ENCODE measurements at regions not wholly inside any gene's neighbourhood (a gene's known extent, or its start where the extent isn't known, plus 50 kb on each side); places are given as distances from the start of the nearest gene placed in this dataset.
A peak's percentile ranks its signal among the peaks of the same experiment; 100 is the strongest.

- TF ChIP-seq CTCF (IDR thresholded peaks at IDR 0.05; ENCODE audit: extremely low read depth, low read depth, low read length): no peak
- Histone ChIP-seq H3K4me1 (ENCODE audit: insufficient read depth, low read length) (peaks cover 9% of the 10 kb centered on the region), H3K79me2 (ENCODE audit: insufficient read depth, low read length) (no peaks in the 10 kb centered on the region), H2AFZ (ENCODE audit: low read length) (no peak overlapping the region), H3K27me3 (ENCODE audit: insufficient read depth, low read length) (no peaks in the 10 kb centered on the region), H3K27ac (ENCODE audit: low read depth, low read length) (no peak overlapping the region), H4K20me1 (ENCODE audit: insufficient read depth, low read length) (no peaks in the 10 kb centered on the region), H3K36me3 (ENCODE audit: insufficient read depth, low read length) (no peaks in the 10 kb centered on the region), H3K4me2 (ENCODE audit: insufficient read depth, low read length) (no peak overlapping the region), H3K9me3 (ENCODE audit: low read depth, low read length) (no peaks in the 10 kb centered on the region), H3K4me3 (ENCODE audit: insufficient read depth, low read length) (no peak overlapping the region)
- DNase-seq (ENCODE audit: insufficient read length, low spot score, missing footprints): no peak
Measured at GRCh38 chr10:44659320-44659719, 251.8 kb upstream of the TMEM72 start.

- no peaks in the 10 kb centered on the region for H4K20me1 ChIP-seq (ENCODE audit: insufficient read depth, low read length)
- H3K36me3 ChIP-seq (ENCODE audit: insufficient read depth, low read length): no peaks in the 10 kb centered on the region
- H3K4me1 ChIP-seq (ENCODE audit: insufficient read depth, low read length): peaks cover 9% of the 10 kb centered on the region
- no peak overlapping the region for H2AFZ ChIP-seq (ENCODE audit: low read length)
- no peaks in the 10 kb centered on the region for H3K79me2 ChIP-seq (ENCODE audit: insufficient read depth, low read length)
- H3K9me3 ChIP-seq (ENCODE audit: low read depth, low read length): no peaks in the 10 kb centered on the region
- no peaks in the 10 kb centered on the region for H3K27me3 ChIP-seq (ENCODE audit: insufficient read depth, low read length)
- TF ChIP-seq CTCF (IDR thresholded peaks at IDR 0.05; ENCODE audit: extremely low read depth, low read depth, low read length): no peak
- no peak overlapping the region for H3K4me2 ChIP-seq (ENCODE audit: insufficient read depth, low read length)
- no peak overlapping the region for H3K4me3 ChIP-seq (ENCODE audit: insufficient read depth, low read length)
- no peak overlapping the region for H3K27ac ChIP-seq (ENCODE audit: low read depth, low read length)
- no peak for DNase-seq (ENCODE audit: insufficient read length, low spot score, missing footprints)
Measured at GRCh38 chr10:44660271-44660670, 250.9 kb upstream of the TMEM72 start.

GRCh38 chr10:44662051-44662450, 249.1 kb upstream of the TMEM72 start:
- H3K36me3 ChIP-seq (ENCODE audit: insufficient read depth, low read length): no peaks in the 10 kb centered on the region
- no peak overlapping the region for H3K27ac ChIP-seq (ENCODE audit: low read depth, low read length)
- no peaks in the 10 kb centered on the region for H4K20me1 ChIP-seq (ENCODE audit: insufficient read depth, low read length)
- no peak for TF ChIP-seq CTCF (IDR thresholded peaks at IDR 0.05; ENCODE audit: extremely low read depth, low read depth, low read length)
- H3K9me3 ChIP-seq (ENCODE audit: low read depth, low read length): peaks cover under 1% of the 10 kb centered on the region
- H3K4me1 ChIP-seq (ENCODE audit: insufficient read depth, low read length): peaks cover 3% of the 10 kb centered on the region
- no peak overlapping the region for H3K4me3 ChIP-seq (ENCODE audit: insufficient read depth, low read length)
- H3K79me2 ChIP-seq (ENCODE audit: insufficient read depth, low read length): no peaks in the 10 kb centered on the region
- H2AFZ ChIP-seq (ENCODE audit: low read length): no peak overlapping the region
- H3K4me2 ChIP-seq (ENCODE audit: insufficient read depth, low read length): no peak overlapping the region
- no peaks in the 10 kb centered on the region for H3K27me3 ChIP-seq (ENCODE audit: insufficient read depth, low read length)
- DNase-seq (ENCODE audit: insufficient read length, low spot score, missing footprints): peak; percentile 61

GRCh38 chr10:44668336-44668735, 242.8 kb upstream of the TMEM72 start:
- no peak for DNase-seq (ENCODE audit: insufficient read length, low spot score, missing footprints)
- H2AFZ ChIP-seq (ENCODE audit: low read length): no peak overlapping the region
- H3K4me3 ChIP-seq (ENCODE audit: insufficient read depth, low read length): no peak overlapping the region
- H3K4me1 ChIP-seq (ENCODE audit: insufficient read depth, low read length): no peaks in the 10 kb centered on the region
- H3K4me2 ChIP-seq (ENCODE audit: insufficient read depth, low read length): no peak overlapping the region
- peaks cover 4% of the 10 kb centered on the region for H3K9me3 ChIP-seq (ENCODE audit: low read depth, low read length)
- H3K79me2 ChIP-seq (ENCODE audit: insufficient read depth, low read length): no peaks in the 10 kb centered on the region
- TF ChIP-seq CTCF (IDR thresholded peaks at IDR 0.05; ENCODE audit: extremely low read depth, low read depth, low read length): no peak
- H3K27me3 ChIP-seq (ENCODE audit: insufficient read depth, low read length): no peaks in the 10 kb centered on the region
- no peak overlapping the region for H3K27ac ChIP-seq (ENCODE audit: low read depth, low read length)
- no peaks in the 10 kb centered on the region for H4K20me1 ChIP-seq (ENCODE audit: insufficient read depth, low read length)
- H3K36me3 ChIP-seq (ENCODE audit: insufficient read depth, low read length): no peaks in the 10 kb centered on the region
